SK-N-SH treated with all-trans-retinoic acid at 6 μM for 48 hours (cell line): ENCODE measurements at regions not wholly inside any gene's neighbourhood (a gene's known extent, or its start where the extent isn't known, plus 50 kb on each side); places are given as distances from the start of the nearest gene placed in this dataset.

ENCODE experiments used
- ATAC-seq: fragments of 200-7000 bp; cut with Tn5 transposase; 3 replicates; pipeline ENCODE4 v1.9.1; 2020; ENCODE audit warnings: mild to moderate bottlenecking, moderate library complexity
- ARNTL ChIP-seq: fragments of 450-650 bp; formaldehyde crosslinking; IDR thresholded peaks from 2 replicates; pipeline ENCODE4 v1.5.0; 2020; ENCODE audit warnings: low read depth, mild to moderate bottlenecking, moderate library complexity, borderline replicate concordance
- BACH2 ChIP-seq: fragments of 250-450 bp; sonication (Bioruptor Pico); IDR thresholded peaks from 2 replicates; pipeline ENCODE4 v1.9.0; 2021; ENCODE audit warnings: mild to moderate bottlenecking, borderline replicate concordance
- CSDC2 ChIP-seq: fragments of 250-450 bp; sonication (Bioruptor Pico); IDR thresholded peaks from 2 replicates; pipeline ENCODE4 v1.5.0; 2020; ENCODE audit warnings: mild to moderate bottlenecking, moderate library complexity
- ESRRG ChIP-seq: fragments of 250-450 bp; sonication (Bioruptor Pico); IDR thresholded peaks from 2 replicates; pipeline ENCODE4 v1.6.1; 2021; ENCODE audit warnings: mild to moderate bottlenecking
- GLIS3 ChIP-seq: fragments of 250-450 bp; sonication (Bioruptor Pico); IDR thresholded peaks from 2 replicates; pipeline ENCODE4 v1.5.0; 2020; ENCODE audit warnings: mild to moderate bottlenecking, moderate library complexity
- ISL1 ChIP-seq: fragments of 250-450 bp; sonication (Bioruptor Pico); IDR thresholded peaks from 2 replicates; pipeline ENCODE4 v2.1.2; 2022; ENCODE audit warnings: mild to moderate bottlenecking, moderate library complexity
- OSR1 ChIP-seq: fragments of 250-450 bp; sonication (Bioruptor Pico); IDR thresholded peaks from 2 replicates; pipeline ENCODE4 v1.8.0; 2022; ENCODE audit warnings: moderate library complexity, mild to moderate bottlenecking, inconsistent platforms
- PPARA ChIP-seq: fragments of 250-450 bp; sonication (Bioruptor Pico); IDR thresholded peaks from 2 replicates; pipeline ENCODE4 v1.5.0; 2020; ENCODE audit warnings: mild to moderate bottlenecking, borderline replicate concordance
- RARB ChIP-seq: fragments of 250-450 bp; sonication (Bioruptor Pico); IDR thresholded peaks from 2 replicates; pipeline ENCODE4 v1.8.0; 2021; ENCODE audit warnings: mild to moderate bottlenecking, moderate library complexity
- SNAI2 ChIP-seq: fragments of 250-450 bp; sonication (Bioruptor Pico); IDR thresholded peaks from 2 replicates; pipeline ENCODE4 v1.5.0; 2020; ENCODE audit warnings: mild to moderate bottlenecking, moderate library complexity
- TOX ChIP-seq: fragments of 250-450 bp; sonication (Bioruptor Pico); IDR thresholded peaks from 2 replicates; pipeline ENCODE4 v1.8.0; 2021; ENCODE audit warnings: mild to moderate bottlenecking, moderate library complexity, borderline replicate concordance
- ZFP3 ChIP-seq: fragments of 250-450 bp; sonication (Bioruptor Pico); IDR thresholded peaks from 2 replicates; pipeline ENCODE4 v1.5.0; 2020; ENCODE audit warnings: mild to moderate bottlenecking, moderate library complexity
- ZFP30 ChIP-seq: fragments of 450-650 bp; formaldehyde crosslinking; IDR thresholded peaks from 2 replicates; pipeline ENCODE4 v1.5.0; 2022; ENCODE audit warnings: mild to moderate bottlenecking, moderate library complexity
- ZNF70 ChIP-seq: fragments of 450-650 bp; formaldehyde crosslinking; IDR thresholded peaks from 2 replicates; pipeline ENCODE4 v1.5.0; 2020; ENCODE audit warnings: mild to moderate bottlenecking, moderate library complexity
- ZNF8 ChIP-seq: fragments of 450-650 bp; formaldehyde crosslinking; IDR thresholded peaks from 2 replicates; pipeline ENCODE4 v1.5.0; 2020; ENCODE audit warnings: mild to moderate bottlenecking, moderate library complexity
- TF ChIP-seq, protein P1 (sequence below): fragments of 250-450 bp; sonication (Bioruptor Pico); IDR thresholded peaks from 2 replicates; pipeline ENCODE4 v1.5.0; 2020; ENCODE audit warnings: mild to moderate bottlenecking, moderate library complexity
- TF ChIP-seq, protein P2 (sequence below): fragments of 250-450 bp; sonication (Bioruptor Pico); IDR thresholded peaks from 2 replicates; pipeline ENCODE4 v1.5.1; 2021; ENCODE audit warnings: mild to moderate bottlenecking, moderate library complexity
- TF ChIP-seq, protein P3 (sequence below): fragments of 250-450 bp; sonication (Bioruptor Pico); IDR thresholded peaks from 2 replicates; pipeline ENCODE4 v1.8.0; 2020; ENCODE audit warnings: mild to moderate bottlenecking, moderate library complexity, borderline replicate concordance
- TF ChIP-seq, protein P4 (sequence below): fragments of 250-450 bp; sonication (Bioruptor Pico); IDR thresholded peaks from 2 replicates; pipeline ENCODE4 v1.5.1; 2020; ENCODE audit warnings: low read depth, mild to moderate bottlenecking, moderate library complexity

DNA sequence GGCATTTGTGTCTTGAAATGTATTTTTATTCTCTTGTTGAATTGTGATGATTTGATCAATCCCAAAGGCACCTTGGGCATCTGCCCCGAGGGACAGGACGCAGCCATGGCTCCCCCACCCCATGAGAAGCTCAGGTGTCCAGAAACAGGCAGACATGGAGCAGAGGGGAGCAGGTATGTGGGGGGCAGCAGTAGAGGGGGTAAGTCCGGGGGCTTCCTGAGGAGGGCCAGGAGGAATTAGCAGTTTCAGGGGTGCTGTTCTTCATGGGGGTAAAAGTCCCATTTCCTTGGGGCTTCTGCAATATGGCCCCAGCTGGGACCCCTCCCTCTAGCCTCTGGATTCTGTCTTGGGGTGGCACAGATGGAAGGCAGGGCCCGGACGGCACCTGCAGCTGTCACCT, 67.0 kb upstream of the HMX1 start:
- TF ChIP-seq, protein P1, sequence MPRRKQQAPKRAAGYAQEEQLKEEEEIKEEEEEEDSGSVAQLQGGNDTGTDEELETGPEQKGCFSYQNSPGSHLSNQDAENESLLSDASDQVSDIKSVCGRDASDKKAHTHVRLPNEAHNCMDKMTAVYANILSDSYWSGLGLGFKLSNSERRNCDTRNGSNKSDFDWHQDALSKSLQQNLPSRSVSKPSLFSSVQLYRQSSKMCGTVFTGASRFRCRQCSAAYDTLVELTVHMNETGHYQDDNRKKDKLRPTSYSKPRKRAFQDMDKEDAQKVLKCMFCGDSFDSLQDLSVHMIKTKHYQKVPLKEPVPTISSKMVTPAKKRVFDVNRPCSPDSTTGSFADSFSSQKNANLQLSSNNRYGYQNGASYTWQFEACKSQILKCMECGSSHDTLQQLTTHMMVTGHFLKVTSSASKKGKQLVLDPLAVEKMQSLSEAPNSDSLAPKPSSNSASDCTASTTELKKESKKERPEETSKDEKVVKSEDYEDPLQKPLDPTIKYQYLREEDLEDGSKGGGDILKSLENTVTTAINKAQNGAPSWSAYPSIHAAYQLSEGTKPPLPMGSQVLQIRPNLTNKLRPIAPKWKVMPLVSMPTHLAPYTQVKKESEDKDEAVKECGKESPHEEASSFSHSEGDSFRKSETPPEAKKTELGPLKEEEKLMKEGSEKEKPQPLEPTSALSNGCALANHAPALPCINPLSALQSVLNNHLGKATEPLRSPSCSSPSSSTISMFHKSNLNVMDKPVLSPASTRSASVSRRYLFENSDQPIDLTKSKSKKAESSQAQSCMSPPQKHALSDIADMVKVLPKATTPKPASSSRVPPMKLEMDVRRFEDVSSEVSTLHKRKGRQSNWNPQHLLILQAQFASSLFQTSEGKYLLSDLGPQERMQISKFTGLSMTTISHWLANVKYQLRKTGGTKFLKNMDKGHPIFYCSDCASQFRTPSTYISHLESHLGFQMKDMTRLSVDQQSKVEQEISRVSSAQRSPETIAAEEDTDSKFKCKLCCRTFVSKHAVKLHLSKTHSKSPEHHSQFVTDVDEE (CRISPR knock-in tag), result no peak
- no peak for ATAC-seq

DNA sequence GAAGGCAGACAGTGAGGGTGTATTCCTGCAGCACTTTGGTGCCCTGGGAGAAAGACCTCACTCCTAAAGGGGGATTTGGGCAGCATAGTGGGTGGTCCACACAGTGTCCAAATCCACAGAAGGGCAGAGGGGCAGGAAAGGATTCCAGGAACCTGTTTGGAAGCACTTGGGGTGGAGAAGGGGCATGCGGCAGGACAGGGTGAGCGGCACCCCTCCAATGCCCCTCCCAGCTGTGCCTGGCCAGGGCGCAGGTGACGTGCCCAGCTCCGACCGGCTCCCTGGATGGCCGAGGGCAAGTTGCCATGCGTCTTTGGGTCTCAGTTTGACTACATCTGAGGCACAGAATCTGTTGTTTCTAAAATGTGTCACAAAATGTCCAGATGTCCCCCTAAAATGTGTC, 66.5 kb upstream of the HMX1 start:
- TF ChIP-seq, protein P2, sequence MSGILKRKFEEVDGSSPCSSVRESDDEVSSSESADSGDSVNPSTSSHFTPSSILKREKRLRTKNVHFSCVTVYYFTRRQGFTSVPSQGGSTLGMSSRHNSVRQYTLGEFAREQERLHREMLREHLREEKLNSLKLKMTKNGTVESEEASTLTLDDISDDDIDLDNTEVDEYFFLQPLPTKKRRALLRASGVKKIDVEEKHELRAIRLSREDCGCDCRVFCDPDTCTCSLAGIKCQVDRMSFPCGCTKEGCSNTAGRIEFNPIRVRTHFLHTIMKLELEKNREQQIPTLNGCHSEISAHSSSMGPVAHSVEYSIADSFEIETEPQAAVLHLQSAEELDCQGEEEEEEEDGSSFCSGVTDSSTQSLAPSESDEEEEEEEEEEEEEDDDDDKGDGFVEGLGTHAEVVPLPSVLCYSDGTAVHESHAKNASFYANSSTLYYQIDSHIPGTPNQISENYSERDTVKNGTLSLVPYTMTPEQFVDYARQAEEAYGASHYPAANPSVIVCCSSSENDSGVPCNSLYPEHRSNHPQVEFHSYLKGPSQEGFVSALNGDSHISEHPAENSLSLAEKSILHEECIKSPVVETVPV (CRISPR knock-in tag), result no peak
- TF ChIP-seq GLIS3 (CRISPR knock-in tag) (no peak), OSR1 (CRISPR knock-in tag) (no peak), ZNF8 (no peak), ZFP3 (CRISPR knock-in tag) (no peak), RARB (CRISPR knock-in tag) (no peak), ISL1 (CRISPR knock-in tag) (no peak), BACH2 (no peak), ZNF70 (no peak), ARNTL (CRISPR knock-in tag) (no peak), PPARA (CRISPR knock-in tag) (no peak), SNAI2 (no peak), ESRRG (CRISPR knock-in tag) (no peak)
- TF ChIP-seq, protein P3, sequence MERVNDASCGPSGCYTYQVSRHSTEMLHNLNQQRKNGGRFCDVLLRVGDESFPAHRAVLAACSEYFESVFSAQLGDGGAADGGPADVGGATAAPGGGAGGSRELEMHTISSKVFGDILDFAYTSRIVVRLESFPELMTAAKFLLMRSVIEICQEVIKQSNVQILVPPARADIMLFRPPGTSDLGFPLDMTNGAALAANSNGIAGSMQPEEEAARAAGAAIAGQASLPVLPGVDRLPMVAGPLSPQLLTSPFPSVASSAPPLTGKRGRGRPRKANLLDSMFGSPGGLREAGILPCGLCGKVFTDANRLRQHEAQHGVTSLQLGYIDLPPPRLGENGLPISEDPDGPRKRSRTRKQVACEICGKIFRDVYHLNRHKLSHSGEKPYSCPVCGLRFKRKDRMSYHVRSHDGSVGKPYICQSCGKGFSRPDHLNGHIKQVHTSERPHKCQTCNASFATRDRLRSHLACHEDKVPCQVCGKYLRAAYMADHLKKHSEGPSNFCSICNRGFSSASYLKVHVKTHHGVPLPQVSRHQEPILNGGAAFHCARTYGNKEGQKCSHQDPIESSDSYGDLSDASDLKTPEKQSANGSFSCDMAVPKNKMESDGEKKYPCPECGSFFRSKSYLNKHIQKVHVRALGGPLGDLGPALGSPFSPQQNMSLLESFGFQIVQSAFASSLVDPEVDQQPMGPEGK, result no peak
- TF ChIP-seq, protein P4, sequence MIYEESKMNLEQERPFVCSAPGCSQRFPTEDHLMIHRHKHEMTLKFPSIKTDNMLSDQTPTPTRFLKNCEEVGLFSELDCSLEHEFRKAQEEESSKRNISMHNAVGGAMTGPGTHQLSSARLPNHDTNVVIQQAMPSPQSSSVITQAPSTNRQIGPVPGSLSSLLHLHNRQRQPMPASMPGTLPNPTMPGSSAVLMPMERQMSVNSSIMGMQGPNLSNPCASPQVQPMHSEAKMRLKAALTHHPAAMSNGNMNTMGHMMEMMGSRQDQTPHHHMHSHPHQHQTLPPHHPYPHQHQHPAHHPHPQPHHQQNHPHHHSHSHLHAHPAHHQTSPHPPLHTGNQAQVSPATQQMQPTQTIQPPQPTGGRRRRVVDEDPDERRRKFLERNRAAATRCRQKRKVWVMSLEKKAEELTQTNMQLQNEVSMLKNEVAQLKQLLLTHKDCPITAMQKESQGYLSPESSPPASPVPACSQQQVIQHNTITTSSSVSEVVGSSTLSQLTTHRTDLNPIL (CRISPR knock-in tag), result no peak
- no peak for ATAC-seq

DNA sequence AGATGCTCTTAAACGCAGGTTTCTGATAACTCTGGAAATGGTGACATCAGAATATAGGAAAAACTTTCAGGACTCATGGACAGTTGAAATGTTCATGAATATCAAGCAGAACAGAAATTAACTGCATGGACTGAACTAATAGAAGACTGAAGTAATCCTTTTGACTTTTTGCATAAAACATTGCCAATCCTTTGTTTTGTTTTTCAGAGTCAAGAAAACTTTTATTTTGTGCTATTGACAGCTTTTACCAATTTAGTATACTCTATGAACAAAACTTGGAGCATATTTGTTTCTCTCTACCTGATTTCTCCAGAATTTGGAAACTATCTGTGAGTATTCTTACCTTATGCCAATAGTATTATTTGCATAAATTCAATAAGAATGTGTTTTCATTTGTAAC, 61.2 kb upstream of the HMX1 start:
- no peak for ATAC-seq
- TF ChIP-seq PPARA (CRISPR knock-in tag), result no peak

DNA sequence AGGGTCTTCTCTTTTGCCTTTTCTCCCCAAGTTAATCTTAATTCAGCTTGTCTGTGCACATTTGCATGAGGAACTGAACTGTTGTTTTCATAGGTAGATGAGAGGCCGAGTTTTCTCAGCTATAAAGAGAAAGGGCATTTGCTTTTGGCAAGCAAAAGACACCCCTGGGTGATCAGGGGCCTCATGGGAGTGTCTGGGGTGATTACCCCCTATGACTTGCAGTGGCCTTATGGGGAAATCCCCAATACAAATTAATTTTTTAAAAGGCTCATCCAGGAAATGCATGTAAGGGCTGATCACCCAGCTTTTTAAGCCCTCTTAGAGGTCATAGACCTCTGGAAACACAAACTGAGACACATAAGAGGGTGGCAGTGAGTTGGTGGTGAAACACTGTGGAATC, 56.4 kb upstream of the HMX1 start:
- TF ChIP-seq ARNTL (CRISPR knock-in tag) (no peak), TOX (CRISPR knock-in tag) (no peak), BACH2 (no peak), PPARA (CRISPR knock-in tag) (no peak), CSDC2 (no peak), ESRRG (CRISPR knock-in tag) (no peak), ZFP30 (CRISPR knock-in tag) (no peak), RARB (CRISPR knock-in tag) (no peak), GLIS3 (CRISPR knock-in tag) (no peak)
- TF ChIP-seq, protein P2 (CRISPR knock-in tag), result no peak
- no peak for ATAC-seq

DNA sequence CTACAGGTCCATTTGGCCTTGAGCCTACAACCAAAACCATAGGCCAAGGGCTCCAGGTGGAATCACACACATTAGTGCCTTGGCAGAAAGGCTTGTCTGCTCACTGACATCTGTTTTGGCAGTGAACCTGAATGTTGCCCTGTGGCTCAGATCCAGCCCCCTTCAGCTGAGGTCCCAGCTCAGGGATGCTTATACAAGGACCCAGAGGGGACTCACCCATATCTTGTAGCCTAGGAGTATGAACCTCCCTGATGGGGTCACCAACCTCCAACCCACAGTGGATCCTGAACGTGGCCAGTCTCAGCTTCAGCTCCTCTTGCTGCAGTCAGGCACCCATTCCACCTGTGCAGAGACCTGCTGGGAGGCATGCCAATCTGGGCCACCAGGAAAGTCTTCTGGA, 50.8 kb upstream of the HMX1 start:
- ATAC-seq, result no peak
- TF ChIP-seq ZNF70 (no peak), ARNTL (CRISPR knock-in tag) (no peak), RARB (CRISPR knock-in tag) (no peak), ZFP30 (CRISPR knock-in tag) (no peak), BACH2 (no peak)
